Activated CD4-positive, alpha-beta T cell treated with anti-CD3 and anti-CD28 coated beads, Interleukin-2, amount 50 U/mL, for 24 hours (primary cell): ENCODE measurements at regions not wholly inside any gene's neighbourhood (a gene's known extent, or its start where the extent isn't known, plus 50 kb on each side); places are given as distances from the start of the nearest gene placed in this dataset.

Source experiments
- DNase-seq, 2 donors: peaks; one replicate each; pipeline ENCODE4 v3.0.0-alpha.2; 2020; ENCODE audit warnings: low read depth in 1 of 2, low spot score in 1 of 2

GRCh38 chr22:49108636-49109315 is 718.9 kb downstream of the BRD1 start:
- DNase-seq = no peak

- DNase-seq = no peak
These were observed 719.6 kb downstream of the BRD1 start for GRCh38 chr22:49107961-49108530.

- DNase-seq = no peak
These were observed 720.1 kb downstream of the BRD1 start for GRCh38 chr22:49107561-49107960.

- DNase-seq = no peak
These were observed 720.9 kb downstream of the BRD1 start for GRCh38 chr22:49106842-49107152.

- DNase-seq = no peak
These were observed 721.4 kb downstream of the BRD1 start for GRCh38 chr22:49106096-49106841.

- no peak for DNase-seq
These were observed 723.2 kb downstream of the BRD1 start for GRCh38 chr22:49104434-49104833.

GRCh38 chr22:49103314-49104059 is 724.2 kb downstream of the BRD1 start:
- no peak for DNase-seq

- DNase-seq = no peak
These were observed 725.3 kb downstream of the BRD1 start for GRCh38 chr22:49102367-49102766.

- no peak for DNase-seq
These were observed 725.8 kb downstream of the BRD1 start for GRCh38 chr22:49101873-49102272.

- DNase-seq = no peak
These were observed 726.4 kb downstream of the BRD1 start for GRCh38 chr22:49101225-49101624.

- no peak for DNase-seq
These were observed 726.9 kb downstream of the BRD1 start for GRCh38 chr22:49100773-49101172.

GRCh38 chr22:49100316-49100715 is 727.4 kb downstream of the BRD1 start:
- no peak for DNase-seq

GRCh38 chr22:49099496-49100124 is 728.1 kb downstream of the BRD1 start:
- no peak for DNase-seq

- DNase-seq = no peak
These were observed 728.6 kb downstream of the BRD1 start for GRCh38 chr22:49099089-49099488.

GRCh38 chr22:49097966-49098365 is 729.7 kb downstream of the BRD1 start:
- DNase-seq = no peak

- no peak for DNase-seq
These were observed 730.3 kb downstream of the BRD1 start for GRCh38 chr22:49097171-49097925.

GRCh38 chr22:49096476-49096875 is 731.2 kb downstream of the BRD1 start:
- DNase-seq = no peak

GRCh38 chr22:49095366-49095765 is 732.3 kb downstream of the BRD1 start:
- DNase-seq = no peak

- DNase-seq = no peak
These were observed 732.8 kb downstream of the BRD1 start for GRCh38 chr22:49094858-49095257.

- no peak for DNase-seq
These were observed 733.5 kb downstream of the BRD1 start for GRCh38 chr22:49094151-49094550.
